WERI-Rb-1 (cell line): ENCODE measurements at regions not wholly inside any gene's neighbourhood (a gene's known extent, or its start where the extent isn't known, plus 50 kb on each side); places are given as distances from the start of the nearest gene placed in this dataset.
"Not testable (repeated sequence)": the region's sequence is repeated elsewhere in the genome, so short reads cannot be mapped to it uniquely, and the experiment has no call there.

Experiments
- DNase-seq: peaks from one replicate; pipeline ENCODE4 v3.0.0-alpha.2; 2020
- H3K27ac ChIP-seq: fragments of 250-450 bp; sonication (Bioruptor Pico); 2 replicates; pipeline ENCODE4 v1.5.1; 2020; ENCODE audit warnings: mild to moderate bottlenecking, moderate library complexity
- H3K27me3 ChIP-seq: fragments of 250-450 bp; sonication (Bioruptor Pico); 2 replicates; pipeline ENCODE4 v1.5.1; 2021; ENCODE audit warnings: mild to moderate bottlenecking, low read depth, moderate library complexity; ENCODE audit not compliant: insufficient read depth, severe bottlenecking
- H3K36me3 ChIP-seq: fragments of 250-450 bp; sonication (Bioruptor Pico); 2 replicates; pipeline ENCODE4 v1.5.1; 2020; ENCODE audit warnings: mild to moderate bottlenecking, moderate library complexity
- H3K4me3 ChIP-seq: 2 replicates; pipeline ENCODE4 v1.5.1; 2011; ENCODE audit warnings: low read depth, mild to moderate bottlenecking, control low read depth, low read length
- H3K9me3 ChIP-seq: fragments of 250-450 bp; sonication (Bioruptor Pico); 2 replicates; pipeline ENCODE4 v1.5.1; 2021; ENCODE audit warnings: mild to moderate bottlenecking, moderate library complexity; ENCODE audit not compliant: severe bottlenecking
- TF ChIP-seq, protein P1 (sequence below): IDR thresholded peaks from 2 replicates; pipeline ENCODE4 v1.5.1; 2011; ENCODE audit warnings: low read depth, mild to moderate bottlenecking, control low read depth, inconsistent platforms, low read length

DNA sequence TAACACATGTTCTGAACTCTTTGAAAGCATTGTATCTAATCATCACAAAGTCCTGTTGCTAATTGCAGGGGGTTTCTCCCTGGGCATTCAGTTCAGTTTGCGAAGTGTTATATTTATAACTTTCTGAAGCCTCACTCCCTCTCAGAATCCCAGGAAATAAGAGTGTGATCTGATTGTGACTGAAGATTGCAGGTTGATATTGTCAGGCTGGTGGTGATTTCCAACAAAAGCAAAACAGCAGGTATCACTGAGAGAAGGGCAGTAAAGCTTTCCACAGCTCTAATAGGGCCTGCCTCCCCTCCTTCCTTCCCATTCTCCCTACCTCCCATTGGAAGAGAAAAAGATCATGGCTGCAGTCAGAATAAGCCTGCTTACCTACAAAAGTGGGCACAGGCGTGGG is 466.7 kb upstream of the FSHR start:
- no peak overlapping the region for H3K4me3 ChIP-seq
- no peaks in the 10 kb centered on the region for H3K36me3 ChIP-seq
- DNase-seq, result no peak
- TF ChIP-seq, protein P1, sequence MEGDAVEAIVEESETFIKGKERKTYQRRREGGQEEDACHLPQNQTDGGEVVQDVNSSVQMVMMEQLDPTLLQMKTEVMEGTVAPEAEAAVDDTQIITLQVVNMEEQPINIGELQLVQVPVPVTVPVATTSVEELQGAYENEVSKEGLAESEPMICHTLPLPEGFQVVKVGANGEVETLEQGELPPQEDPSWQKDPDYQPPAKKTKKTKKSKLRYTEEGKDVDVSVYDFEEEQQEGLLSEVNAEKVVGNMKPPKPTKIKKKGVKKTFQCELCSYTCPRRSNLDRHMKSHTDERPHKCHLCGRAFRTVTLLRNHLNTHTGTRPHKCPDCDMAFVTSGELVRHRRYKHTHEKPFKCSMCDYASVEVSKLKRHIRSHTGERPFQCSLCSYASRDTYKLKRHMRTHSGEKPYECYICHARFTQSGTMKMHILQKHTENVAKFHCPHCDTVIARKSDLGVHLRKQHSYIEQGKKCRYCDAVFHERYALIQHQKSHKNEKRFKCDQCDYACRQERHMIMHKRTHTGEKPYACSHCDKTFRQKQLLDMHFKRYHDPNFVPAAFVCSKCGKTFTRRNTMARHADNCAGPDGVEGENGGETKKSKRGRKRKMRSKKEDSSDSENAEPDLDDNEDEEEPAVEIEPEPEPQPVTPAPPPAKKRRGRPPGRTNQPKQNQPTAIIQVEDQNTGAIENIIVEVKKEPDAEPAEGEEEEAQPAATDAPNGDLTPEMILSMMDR, result no peak
- no peaks in the 10 kb centered on the region for H3K9me3 ChIP-seq
- no peaks in the 10 kb centered on the region for H3K27me3 ChIP-seq
- no peak overlapping the region for H3K27ac ChIP-seq

DNA sequence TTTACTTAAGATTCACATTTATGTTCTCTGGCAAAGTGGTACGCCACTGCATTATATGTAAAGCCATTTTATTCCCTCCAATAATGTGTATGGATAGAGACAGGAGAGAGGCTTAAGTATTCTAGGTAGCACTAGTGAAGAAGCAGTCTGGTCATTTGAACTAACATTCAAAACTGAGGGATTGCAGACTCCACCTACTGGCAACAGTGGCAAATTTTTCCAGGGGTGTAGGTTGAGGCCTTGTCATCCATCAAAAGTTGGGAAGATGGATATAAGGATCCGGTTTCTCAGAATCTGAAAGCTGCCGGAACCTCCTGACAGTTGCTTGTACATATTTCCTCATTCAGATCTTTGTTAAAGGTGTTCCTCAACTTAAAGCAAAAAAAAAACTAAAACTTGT is 465.5 kb upstream of the FSHR start:
- TF ChIP-seq, protein P1, result peak; percentile 55; the same call in 1 of the 2 replicates
- no peaks in the 10 kb centered on the region for H3K9me3 ChIP-seq
- peak; percentile 32 for DNase-seq

GRCh38 chr2:49618491-49618890 is 464.2 kb upstream of the FSHR start:
- no peak overlapping the region for H3K27ac ChIP-seq
- H3K9me3 ChIP-seq, result no peaks in the 10 kb centered on the region
- H3K36me3 ChIP-seq, result no peaks in the 10 kb centered on the region
- H3K4me3 ChIP-seq, result no peak overlapping the region
- TF ChIP-seq, protein P1, result no peak
- H3K27me3 ChIP-seq, result no peaks in the 10 kb centered on the region
- no peak for DNase-seq

More for the DNA sequence above, 465.5 kb upstream of the FSHR start:
- Histone ChIP-seq H3K36me3 (no peaks in the 10 kb centered on the region), H3K27me3 (no peaks in the 10 kb centered on the region), H3K4me3 (no peak overlapping the region), H3K27ac (no peak overlapping the region)

- Histone ChIP-seq H3K9me3 (no peaks in the 10 kb centered on the region), H3K27me3 (no peaks in the 10 kb centered on the region), H3K36me3 (no peaks in the 10 kb centered on the region), H3K4me3 (no peak overlapping the region), H3K27ac (no peak overlapping the region)
- TF ChIP-seq, protein P1, result peak; percentile 75
- DNase-seq, result peak; percentile 19
Observed at GRCh38 chr2:49616800-49617199, 462.5 kb upstream of the FSHR start.

GRCh38 chr2:49611796-49612195 is 457.5 kb upstream of the FSHR start:
- H3K4me3 ChIP-seq, H3K9me3 ChIP-seq, H3K27ac ChIP-seq, H3K27me3 ChIP-seq, DNase-seq, H3K36me3 ChIP-seq: not testable (repeated sequence)

- H3K36me3 ChIP-seq, result no peaks in the 10 kb centered on the region
- H3K27me3 ChIP-seq, result no peaks in the 10 kb centered on the region
- no peaks in the 10 kb centered on the region for H3K9me3 ChIP-seq
- H3K4me3 ChIP-seq, result no peak overlapping the region
- TF ChIP-seq, protein P1, result no peak
- DNase-seq, result no peak
- H3K27ac ChIP-seq, result no peak overlapping the region
Observed at GRCh38 chr2:49600524-49600923, 446.2 kb upstream of the FSHR start.
